Fibroblast of lung (primary cell): ENCODE measurements at regions not wholly inside any gene's neighbourhood (a gene's known extent, or its start where the extent isn't known, plus 50 kb on each side); places are given as distances from the start of the nearest gene placed in this dataset.

Experiments used
- DNase-seq, 2 donors: peaks; one replicate each; pipeline versions ENCODE4 v3.0.0 to v3.0.0-alpha.2; 2010; ENCODE audit warnings: low read depth in 2 of 2
- H2AFZ ChIP-seq: 2 replicates; pipeline ENCODE4 v1.5.1; 2012; ENCODE audit warnings: low read length, control low read depth, inconsistent platforms
- H3K27ac ChIP-seq: 2 replicates; pipeline ENCODE4 v1.5.1; 2011; ENCODE audit warnings: low read length, control low read depth; ENCODE audit not compliant: insufficient read depth
- H3K27me3 ChIP-seq: 2 replicates; pipeline ENCODE4 v1.5.1; 2011; ENCODE audit warnings: mild to moderate bottlenecking, low read length; ENCODE audit not compliant: control insufficient read depth, insufficient read depth
- H3K36me3 ChIP-seq: 2 replicates; pipeline ENCODE4 v1.5.1; 2011; ENCODE audit warnings: low read length; ENCODE audit not compliant: control insufficient read depth, insufficient read depth
- H3K4me1 ChIP-seq: 2 replicates; pipeline ENCODE4 v1.5.1; 2011; ENCODE audit warnings: low read length; ENCODE audit not compliant: control insufficient read depth, insufficient read depth; ENCODE audit errors: extremely low read depth
- H3K4me2 ChIP-seq: 2 replicates; pipeline ENCODE4 v1.5.1; 2011; ENCODE audit warnings: low read length, control low read depth; ENCODE audit not compliant: insufficient read depth; ENCODE audit errors: extremely low read depth
- H3K4me3 ChIP-seq, 4 experiments: fragments of 200-600 bp in 1 of 4; sonication (generic) in 1 of 4; replicated peaks in 1 of 4; 2 replicates each; pipeline ENCODE4 v1.5.1; 2011 to 2016; ENCODE audit warnings: low read length in 4 of 4, low read depth in 3 of 4, mild to moderate bottlenecking in 3 of 4, control low read depth in 2 of 4, inconsistent platforms in 1 of 4, mixed read lengths in 1 of 4; ENCODE audit not compliant: insufficient read depth in 1 of 4; ENCODE audit errors: control extremely low read depth in 1 of 4
- H3K79me2 ChIP-seq: 2 replicates; pipeline ENCODE4 v1.5.1; 2012; ENCODE audit warnings: mild to moderate bottlenecking, low read length, inconsistent platforms; ENCODE audit not compliant: control insufficient read depth, insufficient read depth
- H3K9ac ChIP-seq: 2 replicates; pipeline ENCODE4 v1.5.1; 2011; ENCODE audit warnings: mild to moderate bottlenecking, low read length, control low read depth; ENCODE audit not compliant: insufficient read depth
- H3K9me3 ChIP-seq: 2 replicates; pipeline ENCODE4 v1.5.1; 2012; ENCODE audit warnings: low read depth, low read length; ENCODE audit not compliant: control insufficient read depth, insufficient read depth
- H4K20me1 ChIP-seq: 2 replicates; pipeline ENCODE4 v1.5.1; 2011; ENCODE audit warnings: low read length; ENCODE audit not compliant: control insufficient read depth, insufficient read depth; ENCODE audit errors: extremely low read depth
- EZH2 ChIP-seq: IDR thresholded peaks from 2 replicates; pipeline ENCODE4 v1.5.1; 2012; ENCODE audit warnings: low read length, control low read depth, mild to moderate bottlenecking; ENCODE audit errors: missing control alignments
- TF ChIP-seq, protein P1 (sequence below), 2 donors: IDR thresholded peaks in 1 of 2; conservative IDR thresholded peaks in 1 of 2; 1 replicate in 1 of 2; 2 replicates in 1 of 2; pipeline ENCODE4 v1.5.1; 2011 to 2012; ENCODE audit warnings: low read length in 2 of 2, control low read depth in 1 of 2, inconsistent platforms in 1 of 2, low read depth in 1 of 2, mild to moderate bottlenecking in 1 of 2

DNA sequence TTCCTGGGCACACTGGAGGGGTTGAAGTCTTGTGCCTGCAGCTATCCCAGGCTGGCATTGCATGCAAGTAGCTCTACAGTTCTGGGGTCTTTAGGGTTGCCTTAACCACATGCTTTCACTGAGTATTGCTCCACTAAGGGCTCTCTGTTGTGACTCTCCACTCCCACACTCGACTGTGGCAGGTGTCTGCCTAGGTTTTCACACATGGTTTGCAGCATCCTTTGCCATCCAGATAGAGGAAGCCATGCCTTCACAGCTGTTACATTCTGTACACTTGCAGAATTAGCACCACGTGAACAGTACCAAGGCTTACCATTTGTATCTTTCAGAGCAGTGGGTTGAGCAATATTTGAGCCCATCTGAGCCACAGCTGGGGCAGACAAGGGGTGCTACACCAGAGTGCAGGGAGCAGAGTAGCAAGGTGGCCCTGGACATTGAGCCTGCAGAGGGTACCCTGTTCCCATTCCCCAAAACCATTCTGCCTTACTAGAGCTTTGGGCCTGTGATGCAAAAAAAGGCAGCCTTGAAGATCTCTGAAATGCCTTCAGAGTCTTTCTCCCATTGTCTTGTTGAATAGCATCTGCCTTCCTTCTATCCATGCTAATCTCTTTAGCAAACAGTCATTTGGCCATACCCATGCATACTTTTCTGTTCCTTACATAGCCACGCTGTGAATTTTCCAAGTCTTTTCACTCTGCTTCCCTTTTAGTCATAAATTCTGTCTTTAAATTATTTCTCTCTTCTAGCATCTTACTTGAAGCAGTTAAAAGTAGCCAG is 95.2 kb upstream of the PLCL2 start:
- no peak for TF ChIP-seq EZH2
- Histone ChIP-seq H3K4me3 (no peak overlapping the region), H3K9ac (no peak overlapping the region), H3K79me2 (no peaks in the 10 kb centered on the region), H3K9me3 (no peaks in the 10 kb centered on the region), H4K20me1 (no peaks in the 10 kb centered on the region), H3K4me1 (no peaks in the 10 kb centered on the region), H3K36me3 (no peaks in the 10 kb centered on the region), H2AFZ (no peak overlapping the region), H3K4me2 (no peak overlapping the region), H3K27ac (no peak overlapping the region), H3K27me3 (no peaks in the 10 kb centered on the region)
- DNase-seq = no peak

GRCh38 chr3:16790432-16791400 is 94.0 kb upstream of the PLCL2 start:
- Histone ChIP-seq H3K79me2 (no peaks in the 10 kb centered on the region), H3K27me3 (no peaks in the 10 kb centered on the region), H3K9ac (no peak overlapping the region), H3K4me2 (no peak overlapping the region), H3K9me3 (no peaks in the 10 kb centered on the region), H4K20me1 (no peaks in the 10 kb centered on the region), H3K27ac (no peak overlapping the region), H2AFZ (no peak overlapping the region), H3K4me3 (no peak overlapping the region), H3K4me1 (no peaks in the 10 kb centered on the region), H3K36me3 (no peaks in the 10 kb centered on the region)
- TF ChIP-seq EZH2 = no peak
- TF ChIP-seq, protein P1, sequence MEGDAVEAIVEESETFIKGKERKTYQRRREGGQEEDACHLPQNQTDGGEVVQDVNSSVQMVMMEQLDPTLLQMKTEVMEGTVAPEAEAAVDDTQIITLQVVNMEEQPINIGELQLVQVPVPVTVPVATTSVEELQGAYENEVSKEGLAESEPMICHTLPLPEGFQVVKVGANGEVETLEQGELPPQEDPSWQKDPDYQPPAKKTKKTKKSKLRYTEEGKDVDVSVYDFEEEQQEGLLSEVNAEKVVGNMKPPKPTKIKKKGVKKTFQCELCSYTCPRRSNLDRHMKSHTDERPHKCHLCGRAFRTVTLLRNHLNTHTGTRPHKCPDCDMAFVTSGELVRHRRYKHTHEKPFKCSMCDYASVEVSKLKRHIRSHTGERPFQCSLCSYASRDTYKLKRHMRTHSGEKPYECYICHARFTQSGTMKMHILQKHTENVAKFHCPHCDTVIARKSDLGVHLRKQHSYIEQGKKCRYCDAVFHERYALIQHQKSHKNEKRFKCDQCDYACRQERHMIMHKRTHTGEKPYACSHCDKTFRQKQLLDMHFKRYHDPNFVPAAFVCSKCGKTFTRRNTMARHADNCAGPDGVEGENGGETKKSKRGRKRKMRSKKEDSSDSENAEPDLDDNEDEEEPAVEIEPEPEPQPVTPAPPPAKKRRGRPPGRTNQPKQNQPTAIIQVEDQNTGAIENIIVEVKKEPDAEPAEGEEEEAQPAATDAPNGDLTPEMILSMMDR (conservative IDR thresholded peaks at IDR 0.05 in 1 of 2, IDR thresholded peaks at IDR 0.05 in 1 of 2; ENCODE audit: low read depth in 1 of 2, low read length in 2 of 2) = no peak
- no peak for DNase-seq

GRCh38 chr3:16793321-16793720 is 91.4 kb upstream of the PLCL2 start:
- H3K4me3 ChIP-seq = no peak overlapping the region
- no peak for DNase-seq
- no peak overlapping the region for H3K27ac ChIP-seq
- TF ChIP-seq EZH2 = no peak
- H3K9me3 ChIP-seq = no peaks in the 10 kb centered on the region
- no peaks in the 10 kb centered on the region for H3K27me3 ChIP-seq
- H3K36me3 ChIP-seq = no peaks in the 10 kb centered on the region
- H3K79me2 ChIP-seq = no peaks in the 10 kb centered on the region
- no peak overlapping the region for H3K9ac ChIP-seq
- H4K20me1 ChIP-seq = no peaks in the 10 kb centered on the region
- H3K4me2 ChIP-seq = no peak overlapping the region
- no peaks in the 10 kb centered on the region for H3K4me1 ChIP-seq
- no peak overlapping the region for H2AFZ ChIP-seq
